Spleen (tissue), 11 donors: ENCODE measurements at regions not wholly inside any gene's neighbourhood (a gene's known extent, or its start where the extent isn't known, plus 50 kb on each side); places are given as distances from the start of the nearest gene placed in this dataset.
"Not testable (repeated sequence)": the region's sequence is repeated elsewhere in the genome, so short reads cannot be mapped to it uniquely, and the experiment has no call there.

ENCODE experiments used
- DNase-seq: peaks from one replicate; pipeline ENCODE4 v3.0.0-alpha.2; 2020
- H3K27ac ChIP-seq, 8 donors: fragments of 200-600 bp; sonication (generic) in 7 of 8; 1 replicate in 4 of 8; 2 replicates in 4 of 8; pipeline versions ENCODE4 v1.5.0 to v1.8.0; 2016 to 2021; ENCODE audit warnings: inconsistent platforms in 4 of 8, mild to moderate bottlenecking in 4 of 8, moderate library complexity in 1 of 8
- H3K27me3 ChIP-seq, 7 donors: fragments of 200-600 bp; sonication (generic) in 6 of 7; replicated peaks in 1 of 7; 1 replicate in 4 of 7; 2 replicates in 3 of 7; pipeline versions ENCODE4 v1.5.0 to v1.8.0; 2016 to 2021; ENCODE audit warnings: inconsistent platforms in 3 of 7, mild to moderate bottlenecking in 1 of 7
- H3K36me3 ChIP-seq, 6 donors: fragments of 200-600 bp; sonication (generic) in 5 of 6; 1 replicate in 4 of 6; 2 replicates in 2 of 6; pipeline versions ENCODE4 v1.5.0 to v1.8.0; 2016 to 2021; ENCODE audit warnings: inconsistent platforms in 2 of 6
- H3K4me1 ChIP-seq, 6 donors: fragments of 200-600 bp; sonication (generic) in 5 of 6; 1 replicate in 3 of 6; 2 replicates in 3 of 6; pipeline versions ENCODE4 v1.5.0 to v1.8.0; 2016 to 2021; ENCODE audit warnings: inconsistent platforms in 3 of 6
- H3K4me3 ChIP-seq, 8 donors: fragments of 200-600 bp; sonication (generic) in 7 of 8; 1 replicate in 4 of 8; 2 replicates in 4 of 8; pipeline versions ENCODE4 v1.5.0 to v1.8.0; 2016 to 2021; ENCODE audit warnings: inconsistent platforms in 4 of 8, mild to moderate bottlenecking in 4 of 8, moderate library complexity in 2 of 8
- H3K9me3 ChIP-seq, 8 donors: fragments of 200-600 bp; sonication (generic) in 7 of 8; 1 replicate in 4 of 8; 2 replicates in 4 of 8; pipeline versions ENCODE4 v1.5.0 to v1.8.0; 2016 to 2021; ENCODE audit warnings: inconsistent platforms in 4 of 8
- POLR2A ChIP-seq, 3 donors: fragments of 450-650 bp; IDR thresholded peaks; one replicate each; pipeline ENCODE4 v1.5.1; 2017; ENCODE audit warnings: antibody characterized with exemption in 3 of 3, mild to moderate bottlenecking in 1 of 3
- POLR2AphosphoS5 ChIP-seq, 3 donors: sonication (generic); formaldehyde crosslinking; IDR thresholded peaks; one replicate each; pipeline ENCODE4 v1.5.1; 2017; ENCODE audit warnings: antibody characterized with exemption in 3 of 3
- WGBS, 5 donors: extraction: QIAGEN DNeasy Blood & Tissue Kit in 3 of 5; methylation state at CpG; one replicate each; pipeline versions ENCODE4 v1.1.5 to v1.1.7; 2013 to 2018; 5-methylcytosine and 5-hydroxymethylcytosine counted together
- intact Hi-C: fragments of 100-400 bp; cut with DNase I; formaldehyde crosslinking; loops from one replicate; pipeline ENCODE4 v1.15.0; 2023; ENCODE audit warnings: low total_unique reads
- TF ChIP-seq, protein P1 (sequence below), 11 experiments: fragments of 200-600 bp in 7 of 11; fragments of 450-650 bp in 4 of 11; sonication (generic) in 4 of 11; IDR thresholded peaks in 8 of 11; conservative IDR thresholded peaks in 3 of 11; 1 replicate in 7 of 11; 2 replicates in 4 of 11; pipeline versions ENCODE4 v1.4.0 to v1.8.0; 2016 to 2021; ENCODE audit warnings: antibody characterized with exemption in 11 of 11, inconsistent platforms in 4 of 11, mild to moderate bottlenecking in 1 of 11
- donor health status: healthy with polysubstance abuse.
- donor health status: DM: no; HTN: no; CAD: no; lungs with moderate emphysema.
- donor health status: DM: no; HTN: no; CAD: no.
- donor health status: Bipolar disorder and iron deficiency.
- donor health status: healthy.
- donor health status: DM: no; HTN: no; CAD: no.
- donor health status: DM: yes; HTN: yes; CAD: no.

DNA sequence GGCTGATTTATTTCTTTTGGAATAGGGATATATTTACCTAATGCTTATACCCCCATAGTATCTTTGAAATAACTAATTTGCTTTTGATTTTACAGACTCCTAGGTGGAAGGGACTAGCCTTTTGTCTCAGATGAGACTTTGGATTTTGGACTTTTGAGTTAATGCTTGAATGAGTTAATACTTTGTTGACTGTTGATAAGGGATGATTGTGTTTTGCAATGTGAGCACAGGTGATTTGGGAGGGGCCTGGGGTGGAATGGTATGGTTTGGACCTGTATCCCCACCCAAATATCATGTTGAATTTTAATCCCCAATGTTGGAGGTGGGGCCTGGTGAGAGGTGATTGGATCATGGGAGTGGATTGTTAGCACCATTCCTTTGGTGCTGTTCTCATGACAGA lies 117.4 kb upstream of the ZC4H2 start:
- Histone ChIP-seq H3K4me3 (no peak overlapping the region), H3K27me3 (no peaks in the 10 kb centered on the region), H3K9me3 (peaks cover 0 to 53% (median 23%) of the 10 kb centered on the region in 8 donors), H3K36me3 (peaks cover 0 to 18% (median 0%) of the 10 kb centered on the region in 6 donors), H3K4me1 (no peaks in the 10 kb centered on the region), H3K27ac (no peak overlapping the region)
- DNase-seq = no peak
- no peak for TF ChIP-seq POLR2A (IDR thresholded peaks at IDR 0.05)
- TF ChIP-seq, protein P1, sequence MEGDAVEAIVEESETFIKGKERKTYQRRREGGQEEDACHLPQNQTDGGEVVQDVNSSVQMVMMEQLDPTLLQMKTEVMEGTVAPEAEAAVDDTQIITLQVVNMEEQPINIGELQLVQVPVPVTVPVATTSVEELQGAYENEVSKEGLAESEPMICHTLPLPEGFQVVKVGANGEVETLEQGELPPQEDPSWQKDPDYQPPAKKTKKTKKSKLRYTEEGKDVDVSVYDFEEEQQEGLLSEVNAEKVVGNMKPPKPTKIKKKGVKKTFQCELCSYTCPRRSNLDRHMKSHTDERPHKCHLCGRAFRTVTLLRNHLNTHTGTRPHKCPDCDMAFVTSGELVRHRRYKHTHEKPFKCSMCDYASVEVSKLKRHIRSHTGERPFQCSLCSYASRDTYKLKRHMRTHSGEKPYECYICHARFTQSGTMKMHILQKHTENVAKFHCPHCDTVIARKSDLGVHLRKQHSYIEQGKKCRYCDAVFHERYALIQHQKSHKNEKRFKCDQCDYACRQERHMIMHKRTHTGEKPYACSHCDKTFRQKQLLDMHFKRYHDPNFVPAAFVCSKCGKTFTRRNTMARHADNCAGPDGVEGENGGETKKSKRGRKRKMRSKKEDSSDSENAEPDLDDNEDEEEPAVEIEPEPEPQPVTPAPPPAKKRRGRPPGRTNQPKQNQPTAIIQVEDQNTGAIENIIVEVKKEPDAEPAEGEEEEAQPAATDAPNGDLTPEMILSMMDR (IDR thresholded peaks at IDR 0.05 in 8 of 11, conservative IDR thresholded peaks at IDR 0.05 in 3 of 11) = no peak
- TF ChIP-seq POLR2AphosphoS5 (IDR thresholded peaks at IDR 0.05) = no peak
- intact Hi-C loops = no loop called here

DNA sequence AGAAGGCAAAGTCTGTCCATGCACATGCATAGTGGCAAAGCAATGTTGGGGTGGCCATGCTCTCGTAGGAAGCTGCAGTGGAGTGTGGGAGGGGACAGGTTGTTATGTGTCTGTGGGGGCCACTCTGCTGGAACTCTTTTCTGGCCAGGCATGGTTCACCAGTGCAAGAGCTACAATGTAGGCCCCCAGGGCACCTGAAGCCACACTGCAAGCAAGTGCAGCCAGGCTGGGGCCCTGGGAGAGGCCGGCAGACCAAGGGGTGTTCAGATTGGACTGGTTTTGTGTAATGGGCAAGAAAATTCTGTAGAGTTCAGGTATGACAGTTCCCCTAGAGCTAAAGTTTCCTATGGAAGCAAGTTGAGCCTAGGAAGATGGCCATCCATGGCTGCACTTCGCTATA lies 97.0 kb upstream of the ZC4H2 start:
- 66 to 93% (median 79%) methylated on average over 2 to 3 of the region's 3 CpGs for WGBS, 5 donors
- intact Hi-C loops = no loop called here
- H3K4me3 ChIP-seq = no peak overlapping the region

DNA sequence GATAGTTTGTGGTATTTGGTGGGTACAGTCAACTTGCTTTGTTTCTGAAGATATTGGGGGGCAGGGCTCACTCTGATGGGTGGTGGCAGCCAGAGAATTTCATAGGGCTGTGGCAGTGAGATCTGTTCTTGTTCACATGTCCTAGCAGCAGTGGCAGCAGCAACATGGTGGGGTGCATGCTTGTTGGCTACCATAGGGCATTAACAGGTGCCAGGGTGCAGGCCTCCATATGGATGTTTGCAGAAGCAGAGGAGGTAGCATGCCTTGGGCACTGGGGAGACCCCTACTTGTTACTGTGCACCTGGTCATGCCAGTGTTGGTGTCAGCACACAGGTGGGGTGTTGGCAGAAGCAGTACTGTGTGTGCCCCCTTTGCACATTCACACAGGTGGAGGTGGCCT lies 96.3 kb upstream of the ZC4H2 start:
- Histone ChIP-seq H3K36me3 (peaks cover 0 to 35% (median 6%) of the 10 kb centered on the region in 6 donors), H3K4me1 (no peaks in the 10 kb centered on the region), H3K27ac (no peak overlapping the region), H3K27me3 (no peaks in the 10 kb centered on the region), H3K9me3 (peaks cover 0 to 42% (median 31%) of the 10 kb centered on the region in 8 donors), H3K4me3 (no peak overlapping the region)
- TF ChIP-seq POLR2A (IDR thresholded peaks at IDR 0.05) (no peak), POLR2AphosphoS5 (IDR thresholded peaks at IDR 0.05) (no peak)
- TF ChIP-seq, protein P1 (IDR thresholded peaks at IDR 0.05 in 8 of 11, conservative IDR thresholded peaks at IDR 0.05 in 3 of 11) = no peak
- no peak for DNase-seq
- intact Hi-C loops = no loop called here

More for the DNA sequence above, 97.0 kb upstream of the ZC4H2 start:
- H3K27ac ChIP-seq = no peak overlapping the region
- no peaks in the 10 kb centered on the region for H3K27me3 ChIP-seq
- H3K4me1 ChIP-seq = no peaks in the 10 kb centered on the region
- TF ChIP-seq, protein P1 (IDR thresholded peaks at IDR 0.05 in 8 of 11, conservative IDR thresholded peaks at IDR 0.05 in 3 of 11) = no peak
- TF ChIP-seq POLR2A (IDR thresholded peaks at IDR 0.05) (no peak), POLR2AphosphoS5 (IDR thresholded peaks at IDR 0.05) (no peak)
- H3K9me3 ChIP-seq = peaks cover 0 to 42% (median 31%) of the 10 kb centered on the region in 8 donors
- H3K36me3 ChIP-seq = peaks cover 0 to 42% (median 6%) of the 10 kb centered on the region in 6 donors
- no peak for DNase-seq

DNA sequence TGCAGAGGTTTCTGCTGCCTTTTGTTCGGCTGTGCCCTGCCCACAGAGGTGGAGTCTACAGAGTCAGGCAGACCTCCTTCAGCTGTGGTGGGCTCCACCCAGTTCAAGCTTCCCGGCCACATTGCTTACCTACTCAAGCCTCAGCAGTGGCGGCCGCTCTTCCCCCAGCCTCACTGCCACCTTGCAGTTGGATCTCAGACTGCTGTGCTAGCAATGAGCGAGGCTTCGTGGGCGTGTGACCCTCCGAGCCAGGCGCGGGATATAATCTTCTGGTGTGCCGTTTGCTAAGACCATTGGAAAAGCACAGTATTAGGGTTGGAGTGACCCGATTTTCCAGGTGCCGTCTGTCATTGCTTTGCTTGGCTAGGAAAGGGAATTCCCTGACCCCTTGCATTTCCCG lies 82.4 kb upstream of the ZC4H2 start:
- peaks cover 0 to 39% (median 10%) of the 10 kb centered on the region in 8 donors for H3K9me3 ChIP-seq
- H3K4me1 ChIP-seq, H3K4me3 ChIP-seq, DNase-seq, H3K27ac ChIP-seq, H3K27me3 ChIP-seq, intact Hi-C loops: not testable (repeated sequence)
- H3K36me3 ChIP-seq = peaks cover 0 to 31% (median 0%) of the 10 kb centered on the region in 6 donors
- WGBS, 5 donors = 89 to 95% (median 90%) methylated on average over 3 to 14 of the region's 14 CpGs

DNA sequence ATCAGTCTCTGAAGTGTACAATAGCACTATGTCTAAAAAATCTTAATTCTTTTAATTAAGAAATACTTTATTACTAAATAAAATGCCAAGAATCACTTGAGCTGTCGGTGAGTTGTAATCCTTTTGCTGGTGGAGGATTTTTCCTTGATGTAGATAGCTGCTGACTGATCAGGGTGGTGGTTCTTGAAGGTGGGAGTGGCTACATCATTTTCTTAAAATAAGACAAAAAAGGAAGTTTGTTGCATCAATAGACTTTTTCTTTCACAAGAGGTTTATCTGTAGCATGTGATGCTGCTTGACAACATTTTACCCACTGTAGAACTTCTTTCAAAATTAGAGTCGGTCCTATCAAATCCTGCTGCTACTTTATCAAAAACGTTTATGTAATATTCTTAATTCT lies 68.8 kb upstream of the ZC4H2 start:
- TF ChIP-seq, protein P1 (IDR thresholded peaks at IDR 0.05 in 8 of 11, conservative IDR thresholded peaks at IDR 0.05 in 3 of 11) = no peak
- TF ChIP-seq POLR2AphosphoS5 (IDR thresholded peaks at IDR 0.05) = no peak
- intact Hi-C loops = no loop called here
- Histone ChIP-seq H3K27me3 (no peaks in the 10 kb centered on the region), H3K9me3 (peaks cover 4 to 36% (median 10%) of the 10 kb centered on the region in 8 donors), H3K27ac (no peak overlapping the region), H3K36me3 (no peaks in the 10 kb centered on the region), H3K4me1 (no peaks in the 10 kb centered on the region), H3K4me3 (no peak overlapping the region)
- DNase-seq = no peak
- WGBS, 5 donors = 76 to 86% (median 80%) methylated on average over 3 of the region's 3 CpGs
